Small intestine (tissue), 7 donors: ENCODE measurements at regions not wholly inside any gene's neighbourhood (a gene's known extent, or its start where the extent isn't known, plus 50 kb on each side); places are given as distances from the start of the nearest gene placed in this dataset.
"Not testable (repeated sequence)": the region's sequence is repeated elsewhere in the genome, so short reads cannot be mapped to it uniquely, and the experiment has no call there.

Source experiments
- DNase-seq, 2 donors: peaks; one replicate each; pipeline versions ENCODE4 v3.0.0 to v3.0.0-alpha.2; 2013
- FAIRE-seq: peaks from 2 replicates; lab custom pipeline; 2012; peaks lifted over from hg19 to GRCh38; lab: Jason Lieb, UNC
- H3K27ac ChIP-seq, 3 donors: one replicate each; pipeline ENCODE4 v1.5.1; 2013; ENCODE audit warnings: low read length in 2 of 3, mild to moderate bottlenecking in 2 of 3, control low read depth in 1 of 3, inconsistent platforms in 1 of 3, low read depth in 1 of 3, moderate library complexity in 1 of 3
- H3K27me3 ChIP-seq, 3 donors: one replicate each; pipeline ENCODE4 v1.6.1; 2013; ENCODE audit warnings: low read length in 3 of 3, inconsistent platforms in 1 of 3; ENCODE audit not compliant: control insufficient read depth in 3 of 3, insufficient read depth in 3 of 3
- H3K36me3 ChIP-seq, 3 donors: one replicate each; pipeline ENCODE4 v1.6.1; 2013; ENCODE audit warnings: low read length in 3 of 3, inconsistent platforms in 1 of 3, low read depth in 1 of 3, mild to moderate bottlenecking in 1 of 3, moderate library complexity in 1 of 3; ENCODE audit not compliant: control insufficient read depth in 3 of 3, insufficient read depth in 2 of 3
- H3K4me1 ChIP-seq, 3 donors: one replicate each; pipeline ENCODE4 v1.6.1; 2013; ENCODE audit warnings: low read length in 2 of 3, inconsistent platforms in 1 of 3, low read depth in 1 of 3, mild to moderate bottlenecking in 1 of 3, moderate library complexity in 1 of 3; ENCODE audit not compliant: control insufficient read depth in 3 of 3, insufficient read depth in 2 of 3
- H3K4me3 ChIP-seq, 3 donors: one replicate each; pipeline ENCODE4 v1.5.1; 2013; ENCODE audit warnings: low read length in 3 of 3, control low read depth in 1 of 3, inconsistent platforms in 1 of 3, low read depth in 1 of 3, mild to moderate bottlenecking in 1 of 3, moderate library complexity in 1 of 3
- H3K9me3 ChIP-seq, 2 donors: one replicate each; pipeline ENCODE4 v1.6.1; 2013; ENCODE audit warnings: low read depth in 1 of 2, low read length in 1 of 2; ENCODE audit not compliant: control insufficient read depth in 2 of 2, insufficient read depth in 1 of 2
- WGBS, 3 donors: extraction: QIAGEN DNeasy Blood & Tissue Kit; methylation state at CpG; one replicate each; pipeline ENCODE4 v1.1.7; 2013; 5-methylcytosine and 5-hydroxymethylcytosine counted together
- donor health status: healthy with polysubstance abuse.
- donor health status: control.
- donor health status: control.
- donor health status: Bipolar disorder and iron deficiency.
- donor health status: healthy.

DNA sequence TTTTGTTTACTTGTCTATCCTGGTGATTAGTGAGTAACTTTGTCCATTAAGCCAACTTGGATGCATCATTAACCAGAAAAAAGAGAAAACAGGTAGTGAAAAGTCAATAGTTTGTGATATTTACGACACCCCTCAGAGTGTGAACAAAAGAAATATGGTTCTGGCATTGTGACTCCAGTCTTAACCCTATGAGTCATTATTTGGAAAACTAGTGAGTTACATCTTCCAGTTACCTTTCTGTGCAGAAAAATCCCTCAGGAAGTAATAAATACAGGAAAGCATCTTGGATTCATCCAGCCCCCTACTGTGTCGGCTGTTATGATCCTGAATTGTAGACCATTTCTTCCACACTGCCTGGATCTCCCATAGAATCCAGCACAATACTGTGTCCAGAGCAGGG, 379.1 kb downstream of the GALC start:
- WGBS, 3 donors: 61 to 70% (median 61%) methylated on average over 2 of the region's 2 CpGs
- no peak overlapping the region for H3K4me3 ChIP-seq
- no peak for FAIRE-seq

GRCh38 chr14:87607056-87607455, 385.9 kb downstream of the GALC start:
- H3K4me1 ChIP-seq, H3K27ac ChIP-seq, H3K9me3 ChIP-seq, FAIRE-seq, H3K27me3 ChIP-seq, H3K4me3 ChIP-seq, DNase-seq, H3K36me3 ChIP-seq: not testable (repeated sequence)
- WGBS, 3 donors: 53 to 82% (median 61%) methylated on average over 3 of the region's 3 CpGs

More for the DNA sequence above, 379.1 kb downstream of the GALC start:
- Histone ChIP-seq H3K36me3 (no peaks in the 10 kb centered on the region), H3K4me1 (no peaks in the 10 kb centered on the region), H3K27ac (no peak overlapping the region), H3K27me3 (no peaks in the 10 kb centered on the region), H3K9me3 (no peaks in the 10 kb centered on the region)
- DNase-seq: no peak

DNA sequence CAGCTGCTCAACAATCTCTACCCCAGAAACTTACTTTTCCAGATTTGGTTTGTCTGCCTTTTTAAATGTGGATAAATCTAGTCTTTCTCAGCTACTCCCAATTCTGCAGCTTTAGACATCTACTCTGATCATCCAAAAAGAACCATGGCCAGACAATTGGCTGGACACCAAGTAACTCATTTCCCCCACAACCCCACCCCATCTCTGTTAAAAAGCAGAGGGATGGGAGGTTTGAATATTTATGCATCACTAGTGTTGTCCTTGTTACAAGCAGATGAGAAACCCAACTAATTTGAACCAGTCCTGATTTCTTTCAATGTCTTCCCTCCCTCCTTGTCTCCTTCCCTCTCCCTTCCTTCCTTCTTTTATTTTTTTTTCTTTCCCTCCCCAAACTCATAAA, 391.9 kb downstream of the GALC start:
- Histone ChIP-seq H3K4me1 (no peaks in the 10 kb centered on the region), H3K4me3 (no peak overlapping the region), H3K9me3 (peaks cover 0 to 4% of the 10 kb centered on the region in 2 donors), H3K27ac (no peak overlapping the region), H3K36me3 (no peaks in the 10 kb centered on the region), H3K27me3 (no peaks in the 10 kb centered on the region)
- no peak for DNase-seq
- FAIRE-seq: no peak

DNA sequence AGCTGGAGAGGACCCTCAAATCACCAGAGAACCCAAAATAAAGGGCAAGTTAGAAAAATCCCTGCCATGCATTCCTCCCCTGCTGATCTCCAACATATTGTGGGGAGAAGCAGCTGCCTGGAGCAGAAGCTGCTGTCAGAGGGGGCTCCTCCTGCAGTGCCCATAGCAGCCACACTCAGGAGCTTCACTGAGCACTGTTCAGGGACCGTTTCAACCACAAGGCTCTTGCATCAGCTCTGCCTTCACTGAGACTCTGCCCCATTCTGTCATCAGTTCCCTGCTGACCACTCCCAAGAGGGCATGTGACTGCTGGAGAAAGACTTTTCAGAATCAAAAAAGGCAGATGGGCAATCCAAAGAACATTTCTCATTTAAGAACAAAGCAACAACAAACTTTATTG, 392.7 kb downstream of the GALC start:
- H3K4me3 ChIP-seq: no peak overlapping the region
- H3K36me3 ChIP-seq: no peaks in the 10 kb centered on the region
- H3K4me1 ChIP-seq: no peaks in the 10 kb centered on the region
- FAIRE-seq: no peak
- no peaks in the 10 kb centered on the region for H3K9me3 ChIP-seq
- WGBS, 3 donors: 35 to 54% (median 51%) methylated on average over 1 of the region's 1 CpG
- no peak for DNase-seq
- H3K27me3 ChIP-seq: no peaks in the 10 kb centered on the region
- no peak overlapping the region for H3K27ac ChIP-seq

GRCh38 chr14:87581298-87581697, 411.7 kb downstream of the GALC start:
- Histone ChIP-seq H3K4me3 (no peak overlapping the region), H3K9me3 (no peaks in the 10 kb centered on the region), H3K36me3 (no peaks in the 10 kb centered on the region), H3K27me3 (no peaks in the 10 kb centered on the region), H3K4me1 (no peaks in the 10 kb centered on the region), H3K27ac (no peak overlapping the region)
- no peak for DNase-seq
- WGBS, 3 donors: 48 to 71% (median 52%) methylated on average over 2 of the region's 2 CpGs
- no peak for FAIRE-seq

GRCh38 chr14:87579036-87579435, 413.9 kb downstream of the GALC start:
- Histone ChIP-seq H3K36me3 (no peaks in the 10 kb centered on the region), H3K4me1 (no peaks in the 10 kb centered on the region), H3K27ac (no peak overlapping the region), H3K4me3 (no peak overlapping the region), H3K27me3 (no peaks in the 10 kb centered on the region), H3K9me3 (no peaks in the 10 kb centered on the region)
- WGBS, 3 donors: 48 to 56% (median 52%) methylated on average over 2 of the region's 2 CpGs
- no peak for DNase-seq
- FAIRE-seq: no peak

DNA sequence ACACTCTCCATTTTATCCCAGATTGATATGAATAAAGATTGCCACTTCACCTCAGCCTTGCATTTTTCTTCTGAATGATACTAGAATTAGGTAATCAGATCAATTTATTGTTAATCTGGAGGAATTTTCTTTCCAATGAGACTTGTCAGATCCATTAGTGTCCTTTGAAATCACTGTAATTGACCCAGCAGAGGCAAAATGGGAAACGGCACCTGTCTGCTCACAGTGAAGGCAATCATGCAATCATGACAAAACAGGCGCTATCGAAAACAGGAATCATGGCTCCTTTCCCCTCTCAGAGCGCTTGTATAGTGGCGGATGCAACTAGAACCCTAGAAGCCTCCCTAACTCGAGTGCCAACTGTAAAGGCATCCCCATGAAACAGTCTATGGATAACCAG, 417.6 kb downstream of the GALC start:
- FAIRE-seq: no peak
- Histone ChIP-seq H3K36me3 (no peaks in the 10 kb centered on the region), H3K27me3 (no peaks in the 10 kb centered on the region), H3K27ac (no peak overlapping the region), H3K4me3 (no peak overlapping the region), H3K9me3 (no peaks in the 10 kb centered on the region), H3K4me1 (no peaks in the 10 kb centered on the region)
- 79 to 83% (median 83%) methylated on average over 6 of the region's 6 CpGs for WGBS, 3 donors
- no peak for DNase-seq

GRCh38 chr14:87573591-87573990, 419.4 kb downstream of the GALC start:
- no peaks in the 10 kb centered on the region for H3K4me1 ChIP-seq
- no peak for DNase-seq
- H3K36me3 ChIP-seq: no peaks in the 10 kb centered on the region
- no peak for FAIRE-seq
- no peaks in the 10 kb centered on the region for H3K27me3 ChIP-seq
- WGBS, 3 donors: 58 to 66% (median 65%) methylated on average over 2 of the region's 2 CpGs
- no peaks in the 10 kb centered on the region for H3K9me3 ChIP-seq
- H3K27ac ChIP-seq: no peak overlapping the region
- H3K4me3 ChIP-seq: no peak overlapping the region

DNA sequence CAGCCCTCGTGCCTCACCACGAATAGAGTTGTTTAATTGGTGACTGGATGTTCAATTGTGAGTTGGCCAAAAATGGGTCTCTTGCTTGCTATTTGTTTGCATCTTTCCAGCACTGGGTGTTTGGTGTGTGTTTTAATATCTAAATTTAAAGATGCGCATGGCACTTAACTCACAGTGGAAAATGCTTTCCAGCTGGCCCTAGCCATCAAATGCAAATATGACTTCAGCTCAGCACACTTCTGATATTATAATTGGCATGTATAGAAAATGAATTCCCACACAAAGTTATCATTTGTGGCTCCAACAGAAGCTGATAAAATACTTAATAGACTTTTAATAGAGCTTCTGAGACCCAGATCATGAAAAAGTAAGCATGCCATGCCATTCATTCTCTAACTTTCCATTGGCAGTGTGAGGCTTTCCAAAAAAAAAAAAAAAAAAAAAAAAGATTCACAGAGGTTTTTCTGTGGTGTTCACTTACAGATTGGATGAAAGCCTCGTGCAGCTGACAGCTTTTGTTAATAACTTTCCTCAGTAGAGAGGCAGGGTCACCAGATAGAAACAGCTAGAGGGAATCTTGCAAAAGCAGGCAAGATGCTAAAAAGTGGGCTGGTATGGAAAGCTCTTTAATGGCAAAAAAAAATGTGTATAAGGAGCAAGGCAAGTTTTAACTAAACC, 425.2 kb downstream of the GALC start:
- WGBS, 3 donors: 47 to 55% (median 54%) methylated on average over 4 of the region's 4 CpGs

More for the DNA sequence above, 425.2 kb downstream of the GALC start:
- H3K27me3 ChIP-seq: no peaks in the 10 kb centered on the region
- H3K4me1 ChIP-seq: no peaks in the 10 kb centered on the region
- H3K27ac ChIP-seq: no peak overlapping the region
- H3K9me3 ChIP-seq: peaks cover 2 to 7% of the 10 kb centered on the region in 2 donors
- no peak for DNase-seq
- FAIRE-seq: no peak
- no peak overlapping the region for H3K4me3 ChIP-seq
- no peaks in the 10 kb centered on the region for H3K36me3 ChIP-seq
